Activated CD8-positive, alpha-beta T cell treated with anti-CD3 and anti-CD28 coated beads, Interleukin-2, amount 10 ng/mL, durations not matched to agents 7 days and 5 days (primary cell): ENCODE measurements at regions not wholly inside any gene's neighbourhood (a gene's known extent, or its start where the extent isn't known, plus 50 kb on each side); places are given as distances from the start of the nearest gene placed in this dataset.

Experiments used
- ATAC-seq: fragments of 150-1000 bp; cut with Tn5 transposase; one replicate; pipeline ENCODE4 v1.10.0; 2021; ENCODE audit warnings: moderate library complexity
- CTCF ChIA-PET: fragments of 350-600 bp; sonication (Branson Sonifier 250); formaldehyde crosslinking; loops from one replicate; lab custom pipeline; 2021; ENCODE audit warnings: antibody characterized with exemption; lab: Charles Lee
- POLR2A ChIA-PET: fragments of 350-600 bp; sonication (Branson Sonifier 250); formaldehyde crosslinking; loops from one replicate; lab custom pipeline; 2021; ENCODE audit warnings: antibody characterized with exemption; lab: Charles Lee
- DNase-seq: peaks from one replicate; pipeline ENCODE4 v3.0.0-alpha.2; 2020
- H3K27ac Mint-ChIP-seq: one replicate; pipeline ENCODE4 v1.8.0; 2021; ENCODE audit warnings: mild to moderate bottlenecking, mixed read lengths
- H3K27me3 Mint-ChIP-seq: one replicate; pipeline ENCODE4 v1.8.0; 2021; ENCODE audit warnings: low read depth, mixed read lengths
- H3K36me3 Mint-ChIP-seq: one replicate; pipeline ENCODE4 v1.8.0; 2021; ENCODE audit warnings: low read depth, mixed read lengths
- H3K4me1 Mint-ChIP-seq: one replicate; pipeline ENCODE4 v1.8.0; 2021; ENCODE audit warnings: low read depth, mixed read lengths
- H3K4me3 Mint-ChIP-seq: one replicate; pipeline ENCODE4 v1.8.0; 2021; ENCODE audit warnings: mild to moderate bottlenecking, mixed read lengths
- H3K9me3 Mint-ChIP-seq: one replicate; pipeline ENCODE4 v1.8.0; 2022; ENCODE audit warnings: mixed read lengths; ENCODE audit not compliant: insufficient read depth

GRCh38 chr4:111210595-111210994, 587.7 kb upstream of the PITX2 start:
- no peaks in the 10 kb centered on the region for H3K9me3 Mint-ChIP-seq
- H3K27ac Mint-ChIP-seq = no peak overlapping the region
- DNase-seq = no peak
- ChIA-PET CTCF (no interaction called here), POLR2A (no interaction called here)
- H3K36me3 Mint-ChIP-seq = no peaks in the 10 kb centered on the region
- no peak overlapping the region for H3K4me3 Mint-ChIP-seq
- H3K4me1 Mint-ChIP-seq = no peaks in the 10 kb centered on the region
- H3K27me3 Mint-ChIP-seq = no peaks in the 10 kb centered on the region
- ATAC-seq = no peak

GRCh38 chr4:111213531-111213930, 590.7 kb upstream of the PITX2 start:
- H3K4me1 Mint-ChIP-seq = no peaks in the 10 kb centered on the region
- H3K9me3 Mint-ChIP-seq = no peaks in the 10 kb centered on the region
- H3K4me3 Mint-ChIP-seq = no peak overlapping the region
- no peak for DNase-seq
- no peaks in the 10 kb centered on the region for H3K27me3 Mint-ChIP-seq
- no peak for ATAC-seq
- CTCF ChIA-PET = no interaction called here
- no peaks in the 10 kb centered on the region for H3K36me3 Mint-ChIP-seq
- POLR2A ChIA-PET = no interaction called here
- no peak overlapping the region for H3K27ac Mint-ChIP-seq

GRCh38 chr4:111214371-111214770, 591.5 kb upstream of the PITX2 start:
- Mint-ChIP-seq H3K36me3 (no peaks in the 10 kb centered on the region), H3K27ac (no peak overlapping the region), H3K9me3 (no peaks in the 10 kb centered on the region), H3K4me3 (no peak overlapping the region), H3K4me1 (no peaks in the 10 kb centered on the region), H3K27me3 (no peaks in the 10 kb centered on the region)
- POLR2A ChIA-PET = no interaction called here
- CTCF ChIA-PET = no interaction called here
- no peak for DNase-seq
- ATAC-seq = no peak

GRCh38 chr4:111215755-111216154, 592.9 kb upstream of the PITX2 start:
- H3K4me3 Mint-ChIP-seq = no peak overlapping the region
- H3K27me3 Mint-ChIP-seq = no peaks in the 10 kb centered on the region
- DNase-seq (no peak), ATAC-seq (no peak)
- no peaks in the 10 kb centered on the region for H3K9me3 Mint-ChIP-seq
- CTCF ChIA-PET = no interaction called here
- H3K36me3 Mint-ChIP-seq = no peaks in the 10 kb centered on the region
- no peak overlapping the region for H3K27ac Mint-ChIP-seq
- H3K4me1 Mint-ChIP-seq = no peaks in the 10 kb centered on the region
- POLR2A ChIA-PET = no interaction called here

GRCh38 chr4:111216791-111217190, 593.9 kb upstream of the PITX2 start:
- no peaks in the 10 kb centered on the region for H3K27me3 Mint-ChIP-seq
- H3K27ac Mint-ChIP-seq = no peak overlapping the region
- ATAC-seq (no peak), DNase-seq (no peak)
- POLR2A ChIA-PET = no interaction called here
- H3K4me3 Mint-ChIP-seq = no peak overlapping the region
- CTCF ChIA-PET = no interaction called here
- H3K4me1 Mint-ChIP-seq = no peaks in the 10 kb centered on the region
- H3K36me3 Mint-ChIP-seq = no peaks in the 10 kb centered on the region
- no peaks in the 10 kb centered on the region for H3K9me3 Mint-ChIP-seq

GRCh38 chr4:111221371-111221770, 598.5 kb upstream of the PITX2 start:
- Mint-ChIP-seq H3K27me3 (no peaks in the 10 kb centered on the region), H3K36me3 (no peaks in the 10 kb centered on the region), H3K9me3 (no peaks in the 10 kb centered on the region), H3K4me3 (no peak overlapping the region), H3K4me1 (no peaks in the 10 kb centered on the region), H3K27ac (no peak overlapping the region)
- DNase-seq (no peak), ATAC-seq (no peak)
- CTCF ChIA-PET = no interaction called here
- POLR2A ChIA-PET = no interaction called here

- Mint-ChIP-seq H3K4me1 (no peaks in the 10 kb centered on the region), H3K4me3 (no peak overlapping the region), H3K36me3 (no peaks in the 10 kb centered on the region), H3K27me3 (no peaks in the 10 kb centered on the region), H3K9me3 (no peaks in the 10 kb centered on the region), H3K27ac (no peak overlapping the region)
- ChIA-PET POLR2A (no interaction called here), CTCF (no interaction called here)
- ATAC-seq (no peak), DNase-seq (no peak)
These were observed 605.5 kb upstream of the PITX2 start for GRCh38 chr4:111228396-111228795.

GRCh38 chr4:111228874-111229273, 606.0 kb upstream of the PITX2 start:
- ChIA-PET CTCF (no interaction called here), POLR2A (no interaction called here)
- Mint-ChIP-seq H3K27ac (no peak overlapping the region), H3K36me3 (no peaks in the 10 kb centered on the region), H3K27me3 (no peaks in the 10 kb centered on the region), H3K9me3 (no peaks in the 10 kb centered on the region), H3K4me3 (no peak overlapping the region), H3K4me1 (no peaks in the 10 kb centered on the region)
- ATAC-seq = no peak
- DNase-seq = no peak

GRCh38 chr4:111230265-111230664, 607.4 kb upstream of the PITX2 start:
- Mint-ChIP-seq H3K27me3 (no peaks in the 10 kb centered on the region), H3K4me3 (no peak overlapping the region), H3K27ac (no peak overlapping the region), H3K36me3 (no peaks in the 10 kb centered on the region), H3K9me3 (no peaks in the 10 kb centered on the region), H3K4me1 (no peaks in the 10 kb centered on the region)
- ATAC-seq = no peak
- no peak for DNase-seq
- ChIA-PET POLR2A (no interaction called here), CTCF (no interaction called here)

GRCh38 chr4:111231281-111231680, 608.4 kb upstream of the PITX2 start:
- ATAC-seq = no peak
- no peak for DNase-seq
- no peak overlapping the region for H3K4me3 Mint-ChIP-seq
- H3K4me1 Mint-ChIP-seq = no peaks in the 10 kb centered on the region
- ChIA-PET POLR2A (no interaction called here), CTCF (no interaction called here)
- no peaks in the 10 kb centered on the region for H3K9me3 Mint-ChIP-seq
- no peaks in the 10 kb centered on the region for H3K27me3 Mint-ChIP-seq
- no peak overlapping the region for H3K27ac Mint-ChIP-seq
- H3K36me3 Mint-ChIP-seq = no peaks in the 10 kb centered on the region

GRCh38 chr4:111234939-111235338, 612.1 kb upstream of the PITX2 start:
- CTCF ChIA-PET = no interaction called here
- POLR2A ChIA-PET = no interaction called here
- no peak for ATAC-seq
- H3K4me1 Mint-ChIP-seq = no peaks in the 10 kb centered on the region
- no peaks in the 10 kb centered on the region for H3K27me3 Mint-ChIP-seq
- no peak for DNase-seq
- no peaks in the 10 kb centered on the region for H3K36me3 Mint-ChIP-seq
- no peaks in the 10 kb centered on the region for H3K9me3 Mint-ChIP-seq
- no peak overlapping the region for H3K27ac Mint-ChIP-seq
- no peak overlapping the region for H3K4me3 Mint-ChIP-seq

- no peak for ATAC-seq
- no peaks in the 10 kb centered on the region for H3K36me3 Mint-ChIP-seq
These were observed 641.0 kb upstream of the PITX2 start for GRCh38 chr4:111263836-111264235.

GRCh38 chr4:111266937-111267336, 644.1 kb upstream of the PITX2 start:
- Mint-ChIP-seq H3K27me3 (no peaks in the 10 kb centered on the region), H3K27ac (no peak overlapping the region), H3K9me3 (no peaks in the 10 kb centered on the region), H3K36me3 (no peaks in the 10 kb centered on the region), H3K4me1 (no peaks in the 10 kb centered on the region), H3K4me3 (no peak overlapping the region)
- DNase-seq (no peak), ATAC-seq (no peak)
- POLR2A ChIA-PET = no interaction called here
- CTCF ChIA-PET = no interaction called here

More at GRCh38 chr4:111263836-111264235, 641.0 kb upstream of the PITX2 start:
- Mint-ChIP-seq H3K27me3 (no peaks in the 10 kb centered on the region), H3K9me3 (no peaks in the 10 kb centered on the region), H3K4me3 (no peak overlapping the region), H3K4me1 (no peaks in the 10 kb centered on the region), H3K27ac (no peak overlapping the region)
- CTCF ChIA-PET = no interaction called here
- DNase-seq = no peak
- POLR2A ChIA-PET = no interaction called here
